GM18870 (cell line): ENCODE measurements at regions not wholly inside any gene's neighbourhood (a gene's known extent, or its start where the extent isn't known, plus 50 kb on each side); places are given as distances from the start of the nearest gene placed in this dataset.
"Not testable (repeated sequence)": the region's sequence is repeated elsewhere in the genome, so short reads cannot be mapped to it uniquely, and the experiment has no call there.

ENCODE experiments used
- ATAC-seq: cut with Tn5 transposase; IDR thresholded peaks from one replicate; pipeline ENCODE4 v1.9.1; 2021; ENCODE audit warnings: moderate library complexity; ENCODE audit not compliant: unreplicated experiment

GRCh38 chr13:83151308-83151660 lies 731.0 kb downstream of the SLITRK1 start:
- ATAC-seq, result no peak

DNA sequence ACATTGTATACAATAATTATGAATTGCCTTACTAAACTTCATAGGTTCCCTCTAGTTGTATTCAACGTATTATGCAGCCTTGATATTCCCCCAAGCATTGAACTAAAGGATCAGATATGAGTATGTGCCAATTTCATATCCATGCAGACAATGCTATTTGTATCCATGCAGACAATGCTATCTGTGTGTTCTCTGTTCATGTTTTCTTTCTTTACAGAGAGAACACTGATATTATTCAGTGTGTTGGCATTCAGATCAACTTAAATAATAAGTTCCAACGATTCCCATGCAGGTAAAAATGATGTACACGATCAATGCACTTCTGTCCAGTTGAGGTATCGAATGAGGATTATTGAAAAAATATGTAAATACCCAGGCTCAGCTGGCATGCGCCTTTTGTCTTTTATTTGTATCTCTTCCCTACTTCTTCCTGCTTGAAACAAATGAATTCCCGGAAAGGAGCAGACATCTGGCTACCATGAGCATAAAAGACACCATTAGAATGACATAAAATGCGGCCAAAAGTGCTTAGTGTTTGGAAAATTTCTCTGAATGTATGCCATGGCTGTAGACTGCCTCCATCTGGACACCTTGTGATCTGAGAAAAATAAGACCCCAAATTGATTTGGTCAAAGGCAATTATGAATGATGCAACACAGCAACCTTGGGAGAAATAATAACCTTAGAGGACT lies 731.5 kb downstream of the SLITRK1 start:
- ATAC-seq, result no peak

DNA sequence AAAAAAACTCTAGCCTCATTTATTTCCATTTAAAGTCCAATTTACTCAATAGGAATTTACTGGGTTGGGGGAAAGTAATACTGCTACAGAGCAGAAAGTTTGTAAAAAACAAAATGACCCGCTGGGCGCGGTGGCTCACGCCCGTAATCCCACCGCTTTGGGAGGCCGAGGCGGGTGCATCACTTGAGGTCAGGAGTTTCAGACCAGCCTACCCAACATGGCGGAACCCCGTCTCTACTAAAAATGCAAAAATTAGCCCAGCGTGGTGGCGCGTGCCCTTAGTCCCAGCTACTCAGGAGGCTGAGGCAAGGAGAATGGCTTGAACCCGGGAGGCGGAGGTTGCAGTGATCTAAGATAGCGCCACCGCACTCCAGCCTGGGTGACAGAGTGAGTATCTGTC lies 745.6 kb downstream of the SLITRK1 start:
- no peak for ATAC-seq

DNA sequence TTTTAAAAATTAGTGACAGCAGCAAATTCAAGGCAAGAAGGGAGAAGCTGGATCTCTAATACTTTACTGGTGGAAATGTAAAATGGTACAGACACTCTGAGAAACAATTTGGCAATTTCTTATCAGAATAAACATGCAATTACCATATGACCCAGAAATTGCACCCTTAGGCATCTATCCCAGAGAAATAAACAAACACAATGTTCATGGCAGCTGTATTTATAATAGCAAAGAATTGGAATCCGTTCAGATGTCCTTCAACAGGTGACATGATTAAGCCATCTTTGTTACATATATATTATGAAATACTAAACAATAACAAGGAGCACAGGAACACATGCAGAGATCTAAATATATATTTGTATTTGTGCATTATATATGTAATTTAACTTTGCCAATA lies 756.5 kb downstream of the SLITRK1 start:
- ATAC-seq, result no peak

DNA sequence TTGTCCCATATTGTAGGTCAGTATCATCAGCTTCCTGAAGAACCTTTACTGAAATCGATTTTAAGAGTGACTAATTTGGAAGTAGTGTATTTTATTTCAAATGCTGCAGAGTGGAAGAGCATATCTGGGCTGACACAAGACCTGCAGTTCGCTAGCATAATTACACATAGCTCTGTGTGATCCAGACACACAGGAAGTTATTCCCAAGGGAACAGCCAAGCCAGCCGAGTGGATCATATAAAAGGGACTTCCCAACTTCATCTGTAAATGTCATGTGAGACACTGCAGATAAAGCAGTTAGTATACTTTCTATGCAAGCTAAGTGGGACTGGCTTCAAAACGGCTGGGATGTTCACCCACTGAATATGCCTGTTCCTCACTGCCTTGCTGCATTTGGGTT lies 760.4 kb downstream of the SLITRK1 start:
- ATAC-seq, result no peak

- ATAC-seq, result no peak
Observed at GRCh38 chr13:83117046-83117445, 765.2 kb downstream of the SLITRK1 start.

DNA sequence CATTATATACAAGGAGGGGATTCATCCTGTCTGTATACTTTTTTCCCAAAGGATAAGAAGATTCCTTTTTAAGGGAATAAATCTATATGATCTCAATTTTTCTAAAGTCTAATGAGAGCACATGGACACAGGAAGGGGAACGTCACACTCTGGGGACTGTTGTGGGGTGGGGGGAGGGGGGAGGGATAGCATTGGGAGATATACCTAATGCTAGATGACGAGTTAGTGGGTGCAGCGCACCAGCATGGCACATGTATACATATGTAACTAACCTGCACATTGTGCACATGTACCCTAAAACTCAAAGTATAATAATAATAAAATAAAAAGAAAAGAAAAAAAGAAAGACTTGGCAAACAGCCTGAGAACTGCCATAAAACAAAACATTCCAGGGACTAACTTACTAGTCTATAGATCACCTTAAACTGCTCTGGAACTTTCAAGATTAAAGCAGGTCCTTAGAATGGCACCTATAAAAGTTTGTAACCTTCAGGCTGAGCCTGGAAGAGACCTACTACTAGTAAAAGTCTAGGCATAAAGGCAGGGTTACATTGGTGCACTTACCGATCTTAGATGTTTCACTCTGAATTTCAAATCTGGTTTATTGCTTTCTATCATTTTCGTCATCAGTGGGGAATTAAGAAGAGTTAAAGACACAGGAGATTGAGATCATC lies 780.6 kb downstream of the SLITRK1 start:
- not testable (repeated sequence) for ATAC-seq

DNA sequence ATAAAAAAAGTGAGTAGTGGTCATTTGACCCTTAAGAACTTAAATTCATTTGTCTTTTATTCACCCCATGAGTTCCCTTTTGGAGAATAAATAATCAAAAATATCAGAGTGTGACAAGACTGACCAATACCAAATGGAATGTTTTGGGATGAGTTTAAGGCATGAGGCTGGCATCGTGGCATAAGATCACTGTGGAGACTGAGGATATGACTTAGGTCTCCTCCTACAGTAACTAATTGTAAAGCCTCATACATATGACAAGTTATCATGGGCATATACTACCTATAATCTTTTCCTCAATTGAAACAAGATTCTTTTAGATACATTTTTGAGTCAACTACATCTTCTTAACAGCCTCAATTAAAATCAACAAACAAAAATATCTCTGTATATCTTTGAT lies 782.0 kb downstream of the SLITRK1 start:
- ATAC-seq, result no peak

- no peak for ATAC-seq
Observed at GRCh38 chr13:83088858-83089257, 793.4 kb downstream of the SLITRK1 start.

DNA sequence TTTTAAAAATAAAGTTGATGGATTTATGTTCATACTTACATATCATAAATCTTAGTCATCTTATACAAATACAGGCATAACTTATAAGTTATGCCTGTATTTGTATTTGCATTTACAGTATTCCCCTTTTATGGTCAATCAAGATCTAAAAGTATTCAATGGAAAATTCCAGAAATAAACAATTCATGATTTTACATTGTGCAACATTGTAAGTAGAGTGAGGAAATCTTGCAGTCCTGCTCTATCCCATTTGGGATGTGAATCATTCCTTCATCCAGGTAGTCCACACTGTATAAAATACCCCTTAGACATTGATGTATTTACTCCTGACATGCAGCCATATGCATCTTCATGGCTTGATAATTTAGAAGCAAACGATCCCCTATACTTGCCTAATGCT lies 795.3 kb downstream of the SLITRK1 start:
- no peak for ATAC-seq

- no peak for ATAC-seq
Observed at GRCh38 chr13:83086088-83086487, 796.2 kb downstream of the SLITRK1 start.

DNA sequence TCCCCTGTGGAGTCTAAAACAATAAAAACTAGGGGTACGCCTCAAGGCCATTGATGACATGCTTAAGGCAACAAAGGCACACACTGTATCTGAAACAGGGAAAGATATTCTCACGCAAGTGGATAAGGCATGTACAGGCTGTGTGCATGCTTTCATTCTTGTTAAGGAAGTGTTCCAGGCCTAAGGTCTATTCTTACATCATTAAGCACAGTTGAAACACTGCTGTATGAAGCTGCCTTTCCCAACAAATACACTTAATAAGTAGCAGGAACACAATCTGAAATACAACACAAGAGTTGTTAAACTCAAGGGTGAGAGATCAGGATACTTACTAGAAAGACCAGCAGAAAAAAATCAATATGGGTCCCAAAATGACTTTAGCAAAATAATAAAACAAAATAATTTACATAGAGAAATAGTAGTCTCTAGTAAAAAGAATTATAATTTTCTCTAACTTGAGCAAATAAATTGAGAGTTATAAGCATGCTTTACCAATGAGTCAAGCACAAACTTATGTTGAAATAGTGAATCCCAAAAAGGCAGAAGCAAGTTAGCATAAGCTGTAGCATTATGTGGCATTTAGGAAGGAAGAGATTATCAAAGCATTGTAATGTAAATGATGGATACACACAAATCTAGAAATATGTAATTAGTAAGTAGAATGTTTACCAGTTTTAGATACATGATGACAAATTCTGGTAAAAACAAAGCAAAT lies 796.9 kb downstream of the SLITRK1 start:
- no peak for ATAC-seq

GRCh38 chr13:83077499-83077898 lies 804.8 kb downstream of the SLITRK1 start:
- no peak for ATAC-seq

- not testable (repeated sequence) for ATAC-seq
Observed at GRCh38 chr13:83073930-83074329, 808.3 kb downstream of the SLITRK1 start.

- no peak for ATAC-seq
Observed at GRCh38 chr13:83065108-83065507, 817.2 kb downstream of the SLITRK1 start.

DNA sequence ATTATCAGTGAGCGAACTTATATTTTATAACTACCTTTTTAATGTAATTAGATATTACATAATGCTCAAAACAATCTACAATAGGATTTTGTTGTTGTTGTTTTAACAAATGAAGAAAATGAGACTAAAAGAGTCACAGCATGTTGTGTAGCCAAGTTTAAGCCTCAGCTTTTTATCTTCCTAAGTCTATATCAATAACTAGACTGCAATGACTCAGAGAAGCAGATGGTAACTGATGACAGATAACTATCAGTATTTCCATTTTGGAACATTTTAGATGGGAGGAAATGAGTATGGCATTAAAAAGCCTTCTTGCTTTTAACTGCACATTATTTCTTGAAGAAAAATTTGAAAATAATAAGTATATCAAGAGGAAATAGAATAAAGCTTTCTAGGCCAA lies 825.2 kb downstream of the SLITRK1 start:
- ATAC-seq, result no peak

GRCh38 chr13:83056269-83056668 lies 826.0 kb downstream of the SLITRK1 start:
- ATAC-seq, result no peak

DNA sequence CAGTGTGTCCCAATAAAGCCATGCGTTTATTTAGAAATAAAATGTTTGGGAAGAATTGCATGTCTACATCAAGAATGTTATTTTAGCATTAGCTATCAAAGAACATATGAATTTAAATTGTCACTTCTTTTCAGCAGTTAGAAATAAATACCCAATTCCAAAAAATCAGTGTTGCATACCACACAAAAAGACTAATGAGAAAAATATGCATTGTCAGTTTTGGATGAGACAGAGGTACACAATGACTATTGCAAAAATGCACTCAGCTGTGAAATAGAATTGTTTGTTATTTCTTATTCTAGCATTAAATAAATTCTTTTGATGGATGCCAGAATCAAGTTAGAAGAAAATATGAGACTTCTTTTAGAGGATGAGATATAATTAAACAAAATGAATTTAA lies 833.9 kb downstream of the SLITRK1 start:
- no peak for ATAC-seq

DNA sequence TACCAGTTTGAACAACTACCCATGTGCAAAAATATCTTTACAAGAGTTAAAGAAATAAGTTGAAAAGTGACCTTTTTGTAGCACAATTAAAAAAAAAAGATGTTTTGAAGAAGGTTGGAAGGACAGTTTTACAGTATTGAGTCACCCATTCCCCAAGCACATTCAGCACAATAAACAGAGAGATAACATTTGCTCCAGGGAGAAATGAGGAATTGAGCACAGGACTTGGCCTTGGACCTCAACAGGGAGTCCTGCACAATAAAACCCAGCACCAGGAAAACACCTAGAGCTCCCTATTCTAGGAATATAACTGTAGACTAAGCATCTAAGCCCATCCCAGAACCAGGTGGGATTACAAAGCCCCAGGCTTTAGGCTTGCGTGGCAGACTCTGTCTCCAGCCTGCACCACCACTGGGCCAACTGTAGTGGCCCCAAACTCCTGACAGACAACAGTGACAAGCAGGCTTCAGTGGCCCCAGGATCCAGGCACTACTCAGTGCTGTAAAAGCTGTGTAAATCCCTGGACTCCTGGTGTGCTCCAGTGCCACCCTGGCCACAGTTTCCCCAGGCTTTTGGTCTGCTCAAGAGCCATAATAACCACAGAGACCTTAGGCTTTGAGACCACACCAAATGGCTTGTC lies 857.2 kb downstream of the SLITRK1 start:
- ATAC-seq, result no peak

- ATAC-seq, result no peak
Observed at GRCh38 chr13:83024232-83024631, 858.0 kb downstream of the SLITRK1 start.

- no peak for ATAC-seq
Observed at GRCh38 chr13:83019986-83020385, 862.3 kb downstream of the SLITRK1 start.

DNA sequence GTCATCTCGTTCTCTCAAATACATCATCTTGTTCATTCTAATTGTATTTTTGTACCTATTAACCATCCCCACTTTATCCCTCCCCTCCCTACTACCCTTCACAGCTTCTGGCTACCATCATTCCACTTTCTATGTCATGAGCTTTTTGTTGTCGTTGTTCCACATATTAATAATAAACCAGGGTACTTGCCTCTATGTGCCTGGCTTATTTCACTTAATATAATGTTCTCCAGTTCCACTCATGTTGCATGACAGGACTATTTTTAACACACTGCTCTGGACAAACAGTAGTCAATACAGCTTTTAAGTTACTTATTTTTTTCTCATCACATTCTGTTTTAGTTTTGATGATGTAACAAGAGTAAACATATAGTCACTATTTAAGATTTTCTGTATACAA lies 872.3 kb downstream of the SLITRK1 start:
- no peak for ATAC-seq
